Dermis microvascular lymphatic vessel endothelial cell (primary cell): ENCODE measurements at regions not wholly inside any gene's neighbourhood (a gene's known extent, or its start where the extent isn't known, plus 50 kb on each side); places are given as distances from the start of the nearest gene placed in this dataset.

ENCODE experiments used
- DNase-seq, 2 donors: peaks; one replicate each; pipeline versions ENCODE4 v3.0.0 to v3.0.0-alpha.2; 2010; ENCODE audit warnings: low read depth in 2 of 2

DNA sequence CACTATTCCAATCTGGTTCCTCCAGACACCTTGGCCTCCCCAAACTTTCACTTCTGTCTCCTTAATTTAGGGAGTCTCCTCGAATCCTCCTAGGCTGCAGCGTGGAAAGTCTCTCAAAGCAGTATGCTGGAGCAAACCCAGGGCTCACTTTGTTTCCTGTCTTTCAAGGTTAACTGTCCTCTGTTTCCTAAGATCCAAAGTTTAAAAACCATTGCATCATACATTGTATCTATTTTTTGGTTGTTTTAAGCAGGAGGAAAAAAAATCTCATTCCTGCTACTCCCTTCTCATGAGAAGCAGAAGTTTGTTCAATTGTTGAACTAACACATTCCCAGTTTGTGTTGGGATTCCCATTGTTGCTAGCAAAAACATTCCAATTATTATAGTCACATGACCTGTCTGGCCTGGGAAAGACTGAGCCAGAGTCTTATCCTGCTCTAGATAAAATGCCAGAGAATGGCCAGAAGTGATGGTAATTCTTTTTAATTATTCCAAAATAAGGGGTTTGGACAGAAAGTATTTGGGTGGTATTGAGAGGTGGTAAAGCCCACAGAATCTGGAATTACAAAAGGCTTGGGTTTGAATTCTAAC lies 67.3 kb downstream of the HSPB8 start:
- peak in 1 of 2 donors; percentile 16 for DNase-seq

DNA sequence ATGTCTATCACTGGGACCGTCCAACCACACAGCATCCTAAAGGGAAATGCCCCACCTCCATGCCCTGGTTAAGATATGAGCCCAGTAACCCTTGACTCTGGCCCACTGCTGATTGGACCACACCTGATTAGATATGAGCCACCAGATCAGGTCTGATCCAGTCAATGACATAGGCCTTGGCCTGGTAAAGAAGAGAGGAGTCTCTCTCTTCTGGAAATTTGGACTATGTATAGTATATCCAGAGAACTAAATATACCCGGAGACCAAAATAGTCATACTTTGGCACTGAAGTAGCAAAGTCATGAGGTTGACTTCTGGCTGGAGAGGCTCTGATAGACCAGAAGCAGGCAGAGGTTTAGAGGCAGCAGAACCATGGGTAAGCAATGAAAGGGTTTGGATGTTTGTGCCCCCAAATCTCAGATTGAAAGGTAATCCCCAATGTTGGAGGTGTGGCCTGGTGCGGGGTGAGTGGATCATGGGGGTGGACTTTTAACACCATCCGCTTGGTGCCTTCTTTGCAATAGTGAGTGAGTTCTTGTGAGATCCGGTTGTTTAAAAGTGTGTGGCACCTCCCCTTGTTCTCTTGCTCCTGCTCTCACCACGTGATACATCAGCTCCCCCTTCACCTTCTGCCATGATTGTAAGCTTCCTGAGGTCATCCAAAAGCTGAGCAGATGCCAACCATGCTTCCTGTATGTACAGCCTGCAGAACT lies 68.4 kb downstream of the HSPB8 start:
- no peak for DNase-seq

DNA sequence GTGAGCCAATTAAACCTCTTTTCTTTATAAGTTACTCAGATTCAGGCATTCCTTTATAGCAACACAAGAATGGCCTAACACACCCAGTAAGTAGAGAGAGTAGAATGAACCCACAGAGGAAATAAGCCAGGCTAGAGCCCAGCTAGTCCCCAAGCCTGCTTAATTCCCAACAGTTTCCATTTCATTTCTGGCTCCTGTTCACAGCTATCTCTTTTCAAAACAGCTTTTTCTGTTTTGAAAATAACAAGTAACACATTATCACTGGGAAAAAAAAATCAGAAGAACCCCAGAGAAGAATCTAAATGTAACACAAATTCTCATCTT lies 69.0 kb downstream of the HSPB8 start:
- DNase-seq = no peak

DNA sequence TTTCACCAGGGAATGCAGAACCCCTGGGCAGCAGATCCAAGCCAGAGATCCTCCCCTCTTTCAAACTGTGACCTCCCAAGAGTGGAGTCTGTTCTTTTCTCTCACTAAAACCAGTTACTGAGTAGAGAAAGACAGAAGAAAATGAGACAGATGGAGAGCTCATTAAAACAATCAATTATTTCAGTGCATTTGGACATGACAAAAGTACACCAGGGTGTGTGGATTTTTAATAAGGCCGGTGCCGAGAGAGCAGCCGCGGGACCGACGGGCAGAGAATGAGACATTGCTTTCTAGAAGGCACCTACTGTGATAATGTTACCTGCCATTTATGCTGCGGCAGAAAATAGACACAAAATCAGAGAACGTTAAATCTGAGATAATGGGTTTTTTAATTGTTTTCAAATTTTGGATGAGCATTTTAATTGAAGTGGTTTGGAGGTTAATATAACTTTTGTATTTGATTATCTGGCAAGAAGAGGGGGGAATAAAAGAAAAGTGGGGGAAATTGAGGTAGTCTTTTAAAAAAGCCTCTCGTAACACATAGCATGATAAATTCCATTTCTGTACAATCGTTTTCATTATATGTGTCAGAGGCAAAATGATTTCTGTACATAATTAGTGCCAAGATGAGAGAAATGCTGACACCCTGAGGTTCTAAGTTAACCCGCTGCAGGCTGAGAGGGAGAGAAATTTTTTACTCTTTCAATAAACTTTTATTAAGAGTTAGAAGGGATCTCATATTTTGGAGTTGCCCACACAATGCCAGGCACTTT lies 70.8 kb downstream of the HSPB8 start:
- DNase-seq = no peak

DNA sequence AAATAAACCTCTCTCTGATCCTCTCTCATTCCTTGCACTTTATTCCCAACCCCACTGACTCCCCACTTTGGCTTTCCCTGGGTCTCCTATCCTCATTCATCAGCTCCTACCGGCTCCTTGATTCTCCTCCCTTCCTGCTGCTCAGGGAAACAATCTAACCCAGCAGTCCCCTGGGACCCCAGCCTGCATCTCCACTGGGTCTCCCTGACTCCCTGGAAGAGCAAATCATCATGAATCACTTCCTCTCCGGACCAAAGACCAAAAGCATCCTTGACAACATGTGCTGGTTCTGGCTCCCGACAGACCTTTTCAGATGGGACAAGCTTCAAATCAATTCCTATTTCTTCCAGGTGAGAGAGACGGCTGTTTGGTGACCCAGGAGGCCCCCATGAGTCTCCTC lies 76.6 kb downstream of the HSPB8 start:
- DNase-seq = no peak

DNA sequence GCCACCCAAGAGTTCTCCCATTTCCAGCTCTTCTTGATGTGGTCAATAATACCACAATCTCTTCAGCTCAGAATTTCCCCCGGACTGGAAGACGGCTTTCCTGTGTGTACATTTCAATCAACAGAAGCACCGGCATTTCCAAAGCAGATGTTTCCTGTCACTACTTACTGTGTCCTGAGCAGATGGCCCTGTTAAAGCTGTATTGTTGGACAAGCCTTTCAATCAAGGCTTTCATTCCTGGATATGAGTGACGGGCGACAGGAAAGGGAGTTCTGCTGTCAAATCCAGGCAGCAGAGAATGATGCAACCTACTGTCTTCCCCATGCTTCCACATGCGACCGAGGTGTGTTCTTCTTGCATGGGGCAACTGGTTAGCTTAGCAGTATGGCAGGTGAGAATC lies 76.4 kb upstream of the CCDC60 start:
- peak; percentile 42 to 67 for DNase-seq

DNA sequence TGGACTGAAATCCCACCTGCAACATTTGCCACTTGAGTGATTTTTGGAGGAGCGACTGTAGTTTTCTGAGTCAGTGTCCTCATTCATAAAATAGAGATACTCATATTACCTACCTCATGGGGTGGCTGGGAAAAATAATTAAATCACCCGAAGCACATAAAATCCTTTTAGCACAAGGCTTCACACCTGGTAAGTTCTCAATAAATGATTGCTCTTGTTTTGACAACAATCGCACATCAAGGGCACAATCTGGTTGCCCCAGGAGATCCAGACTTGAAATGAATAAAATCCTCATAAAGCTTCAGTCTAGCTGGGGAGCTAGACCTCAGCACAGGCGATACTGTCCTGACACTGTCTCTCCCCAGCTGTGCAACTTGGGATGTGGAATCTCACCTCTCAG lies 76.0 kb upstream of the CCDC60 start:
- no peak for DNase-seq

DNA sequence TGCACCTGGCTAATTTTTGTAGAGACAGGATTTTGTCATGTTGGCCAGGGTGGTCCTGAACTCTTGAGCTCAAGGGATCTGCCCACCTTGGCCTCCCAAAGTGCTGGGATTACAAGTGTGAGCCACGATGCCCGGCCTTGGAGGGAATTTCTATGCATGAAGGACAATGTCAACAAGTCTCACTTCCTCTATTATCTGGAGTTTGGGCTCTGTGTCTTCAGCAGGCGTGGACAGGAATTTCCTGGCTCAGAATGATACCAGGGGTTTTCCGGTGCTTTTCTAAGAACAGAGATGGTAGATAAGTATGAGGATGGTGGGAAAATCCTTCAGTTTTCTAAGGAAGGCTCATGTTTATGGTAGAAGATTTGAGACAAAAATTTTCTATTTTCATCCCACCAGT lies 75.0 kb upstream of the CCDC60 start:
- DNase-seq = no peak

DNA sequence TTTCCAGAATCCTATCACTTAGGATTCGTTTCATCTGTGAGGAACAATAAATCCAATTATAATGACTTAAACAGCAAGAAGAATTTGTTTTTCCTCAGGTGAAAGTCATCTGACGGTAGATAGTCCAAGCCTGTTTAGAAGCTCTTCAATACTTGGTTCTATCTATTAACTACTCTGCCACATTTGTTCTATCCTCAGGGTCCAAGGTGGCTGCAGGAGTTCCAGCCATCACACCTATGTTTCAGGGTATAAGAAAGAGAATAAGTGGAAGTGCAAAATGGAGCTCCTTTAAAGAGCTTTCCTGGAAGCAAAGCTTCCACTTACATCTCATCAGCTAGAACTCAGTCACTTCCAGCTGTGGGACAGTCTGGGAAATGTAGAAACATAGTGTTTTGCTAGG lies 72.1 kb upstream of the CCDC60 start:
- DNase-seq = no peak

DNA sequence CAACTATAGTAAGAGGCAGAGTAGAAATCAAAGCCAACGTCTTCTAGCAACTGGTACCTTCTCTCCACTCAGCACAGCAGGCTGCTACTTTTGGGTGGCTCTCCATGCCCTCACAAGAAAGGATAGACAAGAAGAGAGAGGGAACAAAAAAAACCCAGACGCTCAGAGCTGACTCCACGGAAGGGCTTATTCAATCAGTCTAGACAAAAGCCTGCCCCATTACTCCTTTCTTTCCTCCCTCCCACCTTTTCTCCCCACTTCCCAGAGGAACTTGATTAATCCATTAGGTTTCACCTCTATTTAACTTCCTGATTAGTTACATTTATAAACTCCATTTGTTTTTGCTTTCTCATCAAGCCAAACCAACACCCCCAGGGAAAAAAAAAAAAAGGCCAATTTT lies 71.1 kb upstream of the CCDC60 start:
- DNase-seq = no peak

DNA sequence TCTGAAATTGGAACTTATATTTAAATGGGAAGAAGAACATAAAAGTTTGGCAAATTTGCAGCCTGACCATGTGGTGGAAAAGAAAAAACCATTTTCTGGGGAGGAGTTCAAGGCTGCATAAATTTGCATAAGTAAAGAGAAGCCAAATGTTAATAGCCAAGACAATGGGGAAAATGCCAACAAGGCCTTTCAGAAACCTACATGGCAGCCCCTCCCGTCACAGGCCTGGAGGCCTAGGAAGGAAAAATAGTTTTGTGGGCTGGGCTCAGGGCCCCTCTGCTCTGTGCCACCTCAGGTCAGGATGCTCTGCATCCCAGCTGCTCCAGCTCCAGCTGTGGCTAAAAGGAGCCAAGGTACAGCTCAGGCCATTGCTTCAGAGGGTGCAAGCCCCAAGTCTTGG lies 67.6 kb upstream of the CCDC60 start:
- DNase-seq = no peak

DNA sequence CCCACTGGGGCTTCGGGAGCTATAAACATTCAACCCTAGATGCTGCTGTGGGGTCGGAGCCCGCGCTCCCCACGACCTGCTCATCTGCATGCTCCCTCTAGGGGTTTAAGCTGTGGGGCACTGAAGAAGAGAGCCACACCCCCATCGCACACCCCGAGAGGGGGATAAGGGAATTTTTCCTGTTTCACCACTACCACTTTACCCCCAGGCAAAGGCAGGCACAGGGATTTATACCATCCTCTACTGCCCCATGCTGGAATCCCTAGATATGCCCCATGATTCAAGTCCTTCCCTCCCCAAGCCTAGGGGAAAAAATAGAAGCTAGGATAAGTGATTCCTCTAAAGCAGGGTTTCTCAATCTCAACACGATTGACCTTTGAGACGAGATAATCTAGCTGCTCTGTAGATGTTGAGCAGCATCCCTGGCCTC lies 59.9 kb upstream of the CCDC60 start:
- no peak for DNase-seq

DNA sequence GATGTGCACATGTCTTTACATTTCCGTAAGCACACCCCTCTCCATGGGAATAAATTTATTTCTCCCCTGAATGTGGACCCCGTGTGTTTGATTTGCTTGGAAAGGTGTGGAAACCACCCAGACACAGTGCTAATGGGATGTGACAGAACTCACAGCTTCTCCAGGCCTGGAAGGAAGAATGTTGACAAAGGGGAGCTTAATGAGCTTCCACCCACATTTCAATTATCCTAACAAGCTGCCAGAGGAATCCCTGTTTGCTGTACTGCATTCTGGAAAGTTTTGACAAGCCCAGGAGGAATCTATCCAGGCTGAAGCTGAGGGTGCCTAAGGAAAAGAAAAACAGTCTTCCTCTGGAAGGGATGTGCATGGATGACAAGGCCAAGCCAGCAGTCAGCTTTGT lies 51.2 kb upstream of the CCDC60 start:
- no peak for DNase-seq
